ENCODE measurements at regions not wholly inside any gene's neighbourhood (a gene's known extent, or its start where the extent isn't known, plus 50 kb on each side); places are given as distances from the start of the nearest gene placed in this dataset.

DNA sequence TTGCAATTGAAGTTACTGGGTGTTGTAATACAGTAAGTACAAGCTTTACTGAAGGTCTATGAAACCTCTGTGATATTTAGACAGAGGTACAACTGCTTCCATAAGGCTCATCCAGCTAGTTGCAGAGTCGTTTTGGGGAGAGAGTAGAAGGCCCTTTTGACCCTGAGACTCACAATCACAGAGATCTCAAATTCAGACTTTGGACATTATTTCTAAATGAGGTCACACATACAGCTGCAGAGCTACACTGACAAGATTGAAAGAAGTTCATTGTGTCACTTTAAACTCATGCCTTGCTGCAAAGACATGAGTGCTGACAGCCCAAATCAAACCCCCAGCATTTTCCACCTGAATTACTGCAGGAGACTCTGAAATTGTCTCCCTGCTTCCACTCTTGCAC, 205.9 kb upstream of the TMEM161B start:
- H3K27me3 ChIP-seq (ENCODE audit: control insufficient read depth, low read length) = no peaks in the 10 kb centered on the region
- no peaks in the 10 kb centered on the region for H3K9me2 ChIP-seq (replicated peaks; ENCODE audit: control insufficient read depth, low read length)
- H3K4me3 ChIP-seq (ENCODE audit: low read length) = no peak overlapping the region
- no peaks in the 10 kb centered on the region for H3K9me3 ChIP-seq (ENCODE audit: control insufficient read depth, insufficient read depth, low read length)
- TF ChIP-seq, protein P1, sequence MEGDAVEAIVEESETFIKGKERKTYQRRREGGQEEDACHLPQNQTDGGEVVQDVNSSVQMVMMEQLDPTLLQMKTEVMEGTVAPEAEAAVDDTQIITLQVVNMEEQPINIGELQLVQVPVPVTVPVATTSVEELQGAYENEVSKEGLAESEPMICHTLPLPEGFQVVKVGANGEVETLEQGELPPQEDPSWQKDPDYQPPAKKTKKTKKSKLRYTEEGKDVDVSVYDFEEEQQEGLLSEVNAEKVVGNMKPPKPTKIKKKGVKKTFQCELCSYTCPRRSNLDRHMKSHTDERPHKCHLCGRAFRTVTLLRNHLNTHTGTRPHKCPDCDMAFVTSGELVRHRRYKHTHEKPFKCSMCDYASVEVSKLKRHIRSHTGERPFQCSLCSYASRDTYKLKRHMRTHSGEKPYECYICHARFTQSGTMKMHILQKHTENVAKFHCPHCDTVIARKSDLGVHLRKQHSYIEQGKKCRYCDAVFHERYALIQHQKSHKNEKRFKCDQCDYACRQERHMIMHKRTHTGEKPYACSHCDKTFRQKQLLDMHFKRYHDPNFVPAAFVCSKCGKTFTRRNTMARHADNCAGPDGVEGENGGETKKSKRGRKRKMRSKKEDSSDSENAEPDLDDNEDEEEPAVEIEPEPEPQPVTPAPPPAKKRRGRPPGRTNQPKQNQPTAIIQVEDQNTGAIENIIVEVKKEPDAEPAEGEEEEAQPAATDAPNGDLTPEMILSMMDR (IDR thresholded peaks at IDR 0.05; ENCODE audit: low read depth, low read length, poor library complexity, severe bottlenecking) = no peak
- no peak for TF ChIP-seq EZH2phosphoT487 (IDR thresholded peaks at IDR 0.05; ENCODE audit: borderline replicate concordance, low read length)
- no peaks in the 10 kb centered on the region for H3K36me3 ChIP-seq (ENCODE audit: control insufficient read depth, low read length)
- H4K20me1 ChIP-seq (ENCODE audit: control insufficient read depth, insufficient read depth, low read depth, low read length) = no peaks in the 10 kb centered on the region
- no peak overlapping the region for H3K4me2 ChIP-seq (ENCODE audit: low read length)
- H3F3A ChIP-seq (ENCODE audit: control insufficient read depth, insufficient read depth) = no peaks in the 10 kb centered on the region
- H3K27ac ChIP-seq (ENCODE audit: low read depth, low read length) = no peak overlapping the region
- H3K79me2 ChIP-seq (ENCODE audit: control insufficient read depth, low read length) = no peaks in the 10 kb centered on the region
- no peaks in the 10 kb centered on the region for H3K4me1 ChIP-seq (ENCODE audit: control insufficient read depth, low read length)

DNA sequence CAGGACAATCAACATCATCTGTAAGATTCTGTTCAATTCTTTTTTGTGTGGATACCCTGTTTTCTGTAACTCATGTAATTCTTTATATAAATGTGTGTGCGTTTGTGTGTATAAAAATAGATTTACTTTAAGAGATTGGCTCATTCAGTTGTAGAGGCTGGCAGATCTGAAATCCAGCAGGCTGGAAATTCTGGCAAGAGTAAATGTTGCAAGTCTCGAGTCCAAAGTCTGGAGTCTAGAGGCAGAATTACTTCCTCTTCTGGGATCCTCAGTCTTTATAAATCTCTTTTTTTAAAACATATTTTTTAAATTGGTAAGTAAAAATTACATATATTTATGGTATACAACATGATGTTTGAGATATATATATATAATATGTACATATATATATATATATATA, 202.1 kb upstream of the TMEM161B start:
- no peaks in the 10 kb centered on the region for H4K20me1 ChIP-seq (ENCODE audit: control insufficient read depth, insufficient read depth, low read depth, low read length)
- no peaks in the 10 kb centered on the region for H3K27me3 ChIP-seq (ENCODE audit: control insufficient read depth, low read length)
- no peak overlapping the region for H3K27ac ChIP-seq (ENCODE audit: low read depth, low read length)
- H3K4me2 ChIP-seq (ENCODE audit: low read length) = no peak overlapping the region
- no peaks in the 10 kb centered on the region for H3K36me3 ChIP-seq (ENCODE audit: control insufficient read depth, low read length)
- no peaks in the 10 kb centered on the region for H3K79me2 ChIP-seq (ENCODE audit: control insufficient read depth, low read length)
- H3K4me3 ChIP-seq (ENCODE audit: low read length) = no peak overlapping the region
- H3F3A ChIP-seq (ENCODE audit: control insufficient read depth, insufficient read depth) = no peaks in the 10 kb centered on the region
- no peaks in the 10 kb centered on the region for H3K9me3 ChIP-seq (ENCODE audit: control insufficient read depth, insufficient read depth, low read length)
- H3K9me2 ChIP-seq (replicated peaks; ENCODE audit: control insufficient read depth, low read length) = no peaks in the 10 kb centered on the region
- no peak for TF ChIP-seq EZH2phosphoT487 (IDR thresholded peaks at IDR 0.05; ENCODE audit: borderline replicate concordance, low read length)
- TF ChIP-seq, protein P1 (IDR thresholded peaks at IDR 0.05; ENCODE audit: low read depth, low read length, poor library complexity, severe bottlenecking) = no peak
- no peaks in the 10 kb centered on the region for H3K4me1 ChIP-seq (ENCODE audit: control insufficient read depth, low read length)

DNA sequence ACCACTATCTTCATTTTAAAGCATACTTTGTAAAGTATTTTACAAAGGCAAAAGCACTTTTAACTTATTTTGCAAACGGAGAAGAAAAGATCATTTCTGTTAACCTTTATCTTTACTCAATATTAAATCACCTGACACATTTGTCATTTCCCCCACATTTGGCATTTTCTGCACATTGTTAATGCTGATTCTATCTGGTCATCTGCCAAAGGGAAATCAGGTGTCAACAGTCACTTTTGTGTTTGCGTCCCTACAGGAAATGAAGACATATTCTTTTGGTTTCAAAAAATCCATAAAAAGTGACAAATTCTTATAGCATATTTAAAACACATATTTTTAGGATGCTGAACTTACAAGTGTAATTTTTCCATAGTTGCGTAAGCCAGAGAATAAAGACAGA, 191.3 kb upstream of the TMEM161B start:
- Histone ChIP-seq H3K36me3 (ENCODE audit: control insufficient read depth, low read length) (no peaks in the 10 kb centered on the region), H3K27me3 (ENCODE audit: control insufficient read depth, low read length) (no peaks in the 10 kb centered on the region), H4K20me1 (ENCODE audit: control insufficient read depth, insufficient read depth, low read depth, low read length) (no peaks in the 10 kb centered on the region), H3K79me2 (ENCODE audit: control insufficient read depth, low read length) (no peaks in the 10 kb centered on the region), H3K4me1 (ENCODE audit: control insufficient read depth, low read length) (no peaks in the 10 kb centered on the region), H3K9me3 (ENCODE audit: control insufficient read depth, insufficient read depth, low read length) (no peaks in the 10 kb centered on the region), H3K4me3 (ENCODE audit: low read length) (no peak overlapping the region), H3F3A (ENCODE audit: control insufficient read depth, insufficient read depth) (no peaks in the 10 kb centered on the region), H3K27ac (ENCODE audit: low read depth, low read length) (no peak overlapping the region), H3K9me2 (replicated peaks; ENCODE audit: control insufficient read depth, low read length) (no peaks in the 10 kb centered on the region), H3K4me2 (ENCODE audit: low read length) (no peak overlapping the region)
- TF ChIP-seq, protein P1 (IDR thresholded peaks at IDR 0.05; ENCODE audit: low read depth, low read length, poor library complexity, severe bottlenecking) = no peak
- TF ChIP-seq EZH2phosphoT487 (IDR thresholded peaks at IDR 0.05; ENCODE audit: borderline replicate concordance, low read length) = no peak

DNA sequence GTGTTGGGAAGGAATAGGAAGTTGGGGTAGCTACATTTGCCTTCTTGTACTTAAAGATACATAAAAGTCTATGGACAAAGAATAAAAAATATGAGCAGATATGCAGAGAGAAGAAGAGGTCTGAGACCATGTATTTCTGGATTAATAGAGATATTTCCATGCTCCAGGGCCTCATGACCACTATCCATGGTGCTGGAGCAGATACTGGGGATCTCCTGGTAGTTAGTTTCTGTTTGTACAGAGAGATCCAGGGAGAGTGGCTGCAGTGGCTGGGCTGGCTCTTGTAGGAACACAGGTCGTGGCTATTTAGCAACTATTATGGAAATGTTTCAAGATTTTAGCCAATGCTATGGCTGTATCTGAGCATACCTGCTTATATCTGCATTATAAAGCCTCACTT, 184.2 kb upstream of the TMEM161B start:
- H3K4me1 ChIP-seq (ENCODE audit: control insufficient read depth, low read length) = peaks cover 4% of the 10 kb centered on the region
- no peaks in the 10 kb centered on the region for H4K20me1 ChIP-seq (ENCODE audit: control insufficient read depth, insufficient read depth, low read depth, low read length)
- H3K4me3 ChIP-seq (ENCODE audit: low read length) = no peak overlapping the region
- H3K79me2 ChIP-seq (ENCODE audit: control insufficient read depth, low read length) = no peaks in the 10 kb centered on the region
- TF ChIP-seq EZH2phosphoT487 (IDR thresholded peaks at IDR 0.05; ENCODE audit: borderline replicate concordance, low read length) = no peak
- TF ChIP-seq, protein P1 (IDR thresholded peaks at IDR 0.05; ENCODE audit: low read depth, low read length, poor library complexity, severe bottlenecking) = no peak
- H3K27me3 ChIP-seq (ENCODE audit: control insufficient read depth, low read length) = no peaks in the 10 kb centered on the region
- no peaks in the 10 kb centered on the region for H3K36me3 ChIP-seq (ENCODE audit: control insufficient read depth, low read length)
- H3K9me3 ChIP-seq (ENCODE audit: control insufficient read depth, insufficient read depth, low read length) = no peaks in the 10 kb centered on the region
- no peak overlapping the region for H3K4me2 ChIP-seq (ENCODE audit: low read length)
- no peaks in the 10 kb centered on the region for H3F3A ChIP-seq (ENCODE audit: control insufficient read depth, insufficient read depth)
- H3K27ac ChIP-seq (ENCODE audit: low read depth, low read length) = no peak overlapping the region
- H3K9me2 ChIP-seq (replicated peaks; ENCODE audit: control insufficient read depth, low read length) = no peaks in the 10 kb centered on the region

Data from DOHH2 (cell line).